A549 (cell line): ENCODE measurements at regions not wholly inside any gene's neighbourhood (a gene's known extent, or its start where the extent isn't known, plus 50 kb on each side); places are given as distances from the start of the nearest gene placed in this dataset.

Experiments
- ATAC-seq, 2 experiments: fragments of 200-7000 bp in 1 of 2; fragments of >200 bp in 1 of 2; cut with Nextera tagmentation in 1 of 2; cut with Tn5 transposase in 1 of 2; 3 replicates each; pipeline versions ENCODE4 v1.8.0 to v1.9.1; 2018 to 2020; ENCODE audit warnings: mild to moderate bottlenecking in 1 of 2, moderate library complexity in 1 of 2
- CTCF ChIA-PET: fragments of 300-600 bp; sonication (Branson Sonifier 250); formaldehyde crosslinking; extraction: SDS; loops from one replicate; lab custom pipeline; 2021; ENCODE audit warnings: antibody characterized with exemption, inconsistent platforms; lab: Yijun Ruan, JAX
- POLR2A ChIA-PET: fragments of 350-600 bp; formaldehyde crosslinking; extraction: SDS; loops from one replicate; lab custom pipeline; 2021; ENCODE audit warnings: antibody characterized with exemption, inconsistent platforms; lab: Yijun Ruan, JAX
- DNase-seq, 2 experiments: peaks; one replicate each; pipeline versions ENCODE4 v3.0.0 to v3.0.0-alpha.2; 2011 to 2016; ENCODE audit warnings: low read depth in 1 of 2, low spot score in 1 of 2
- FAIRE-seq: peaks from 2 replicates; lab custom pipeline; 2011; peaks lifted over from hg19 to GRCh38; lab: Jason Lieb, UNC
- H3K27ac ChIP-seq, 2 experiments: fragments of >200 bp; sonication (Bioruptor Twin); formaldehyde crosslinking; 3 replicates each; pipeline ENCODE4 v1.5.1; 2016 to 2017
- H3K4me1 ChIP-seq: fragments of >200 bp; sonication (Bioruptor Twin); formaldehyde crosslinking; 3 replicates; pipeline ENCODE4 v1.6.1; 2016
- H3K4me2 ChIP-seq: fragments of >200 bp; sonication (Bioruptor Twin); formaldehyde crosslinking; 3 replicates; pipeline ENCODE4 v1.6.1; 2016
- H3K4me3 ChIP-seq: fragments of >200 bp; sonication (Bioruptor Twin); formaldehyde crosslinking; 3 replicates; pipeline ENCODE4 v1.5.1; 2016
- H3K9me3 ChIP-seq: fragments of >200 bp; sonication (Bioruptor Twin); formaldehyde crosslinking; 3 replicates; pipeline ENCODE4 v1.6.1; 2016
- BHLHE40 ChIP-seq: IDR thresholded peaks from 2 replicates; pipeline ENCODE4 v1.6.1; 2012; ENCODE audit warnings: low read depth, low read length, inconsistent platforms
- CBX2 ChIP-seq: fragments of 200-600 bp; sonication (generic); IDR thresholded peaks from 2 replicates; pipeline ENCODE4 v1.6.1; 2016; ENCODE audit warnings: low read depth, mild to moderate bottlenecking, borderline replicate concordance
- CBX8 ChIP-seq: fragments of 200-600 bp; sonication (generic); IDR thresholded peaks from 2 replicates; pipeline ENCODE4 v1.6.1; 2016
- CEBPB ChIP-seq, 2 experiments: fragments of >200 bp in 1 of 2; sonication (Bioruptor Twin) in 1 of 2; formaldehyde crosslinking in 1 of 2; IDR thresholded peaks; 2 replicates each; pipeline ENCODE4 v1.6.1; 2012 to 2016
- EP300 ChIP-seq, 2 experiments: fragments of >200 bp; sonication (Bioruptor Twin); formaldehyde crosslinking; IDR thresholded peaks; 2 replicates in 1 of 2; 3 replicates in 1 of 2; pipeline ENCODE4 v1.6.1; 2016 to 2017
- ESRRA ChIP-seq: fragments of 150-350 bp; IDR thresholded peaks from 2 replicates; pipeline ENCODE4 v1.6.1; 2014; ENCODE audit warnings: mild to moderate bottlenecking, low read length, borderline replicate concordance
- FOSB ChIP-seq: fragments of 250-450 bp; sonication (Bioruptor Pico); IDR thresholded peaks from 2 replicates; pipeline ENCODE4 v1.5.0; 2020; ENCODE audit warnings: mild to moderate bottlenecking, moderate library complexity
- FOXS1 ChIP-seq: fragments of 250-450 bp; sonication (Bioruptor Pico); IDR thresholded peaks from 2 replicates; pipeline ENCODE4 v1.5.0; 2020; ENCODE audit warnings: mild to moderate bottlenecking, moderate library complexity
- HOXA7 ChIP-seq: fragments of 250-450 bp; sonication (Bioruptor Pico); IDR thresholded peaks from 2 replicates; pipeline ENCODE4 v1.5.0; 2020; ENCODE audit warnings: mild to moderate bottlenecking, moderate library complexity
- HOXB13 ChIP-seq: fragments of 250-450 bp; sonication (Bioruptor Pico); IDR thresholded peaks from 2 replicates; pipeline ENCODE4 v1.5.0; 2020; ENCODE audit warnings: low read depth, mild to moderate bottlenecking, moderate library complexity
- KDM1A ChIP-seq: fragments of 200-600 bp; sonication (generic); IDR thresholded peaks from 2 replicates; pipeline ENCODE4 v1.6.1; 2016; ENCODE audit warnings: low read depth, mild to moderate bottlenecking
- KDM5A ChIP-seq: fragments of 200-600 bp; sonication (generic); IDR thresholded peaks from 2 replicates; pipeline ENCODE4 v1.6.1; 2016; ENCODE audit warnings: antibody characterized with exemption, mild to moderate bottlenecking
- MAFK ChIP-seq: fragments of 450-650 bp; IDR thresholded peaks from 2 replicates; pipeline ENCODE4 v1.6.1; 2014; ENCODE audit not compliant: partially characterized antibody
- MYC ChIP-seq: IDR thresholded peaks from 2 replicates; pipeline ENCODE4 v1.6.1; 2012; ENCODE audit warnings: mild to moderate bottlenecking, inconsistent platforms, low read length, improper control_type of control experiment, borderline replicate concordance
- NFE2L2 ChIP-seq: fragments of 150-350 bp; conservative IDR thresholded peaks from 2 replicates; pipeline ENCODE4 v1.6.1; 2014; ENCODE audit warnings: low read length
- PBX3 ChIP-seq: IDR thresholded peaks from 2 replicates; pipeline ENCODE4 v1.6.1; 2012
- PHF8 ChIP-seq: fragments of 200-600 bp; sonication (generic); IDR thresholded peaks from 2 replicates; pipeline ENCODE4 v1.6.1; 2016; ENCODE audit warnings: low read depth, mild to moderate bottlenecking, antibody characterized with exemption, moderate library complexity, borderline replicate concordance
- RAD21 ChIP-seq, 2 experiments: fragments of >200 bp in 1 of 2; sonication (Bioruptor Twin) in 1 of 2; formaldehyde crosslinking in 1 of 2; IDR thresholded peaks in 1 of 2; conservative IDR thresholded peaks in 1 of 2; 2 replicates in 1 of 2; 3 replicates in 1 of 2; pipeline ENCODE4 v1.6.1; 2012 to 2018; ENCODE audit warnings: inconsistent platforms in 1 of 2
- RARB ChIP-seq: fragments of 250-450 bp; sonication (Bioruptor Pico); IDR thresholded peaks from 2 replicates; pipeline ENCODE4 v1.8.0; 2021; ENCODE audit warnings: mild to moderate bottlenecking, moderate library complexity
- RNF2 ChIP-seq: fragments of 200-600 bp; sonication (generic); IDR thresholded peaks from 2 replicates; pipeline ENCODE4 v1.6.1; 2016; ENCODE audit warnings: low read depth, mild to moderate bottlenecking, antibody characterized with exemption, moderate library complexity, borderline replicate concordance
- SMC3 ChIP-seq: fragments of >200 bp; sonication (Bioruptor Twin); formaldehyde crosslinking; IDR thresholded peaks from 3 replicates; pipeline ENCODE4 v1.6.1; 2018; ENCODE audit warnings: inconsistent platforms
- TFCP2L1 ChIP-seq: fragments of 250-450 bp; sonication (Bioruptor Pico); IDR thresholded peaks from 2 replicates; pipeline ENCODE4 v1.5.0; 2021; ENCODE audit warnings: mild to moderate bottlenecking
- TP53 ChIP-seq: fragments of 250-450 bp; sonication (Bioruptor Pico); IDR thresholded peaks from 2 replicates; pipeline ENCODE4 v1.5.0; 2021; ENCODE audit warnings: mild to moderate bottlenecking, moderate library complexity
- ZC3H11A ChIP-seq: fragments of 450-650 bp; IDR thresholded peaks from 2 replicates; pipeline ENCODE4 v1.6.1; 2014; ENCODE audit warnings: antibody characterized with exemption, mild to moderate bottlenecking
- ZFP36 ChIP-seq: fragments of 450-650 bp; IDR thresholded peaks from 2 replicates; pipeline ENCODE4 v1.6.1; 2014; ENCODE audit warnings: borderline replicate concordance; ENCODE audit not compliant: partially characterized antibody
- ZSCAN20 ChIP-seq: fragments of 250-450 bp; sonication (Bioruptor Pico); IDR thresholded peaks from 2 replicates; pipeline ENCODE4 v1.8.0; 2022; ENCODE audit warnings: mild to moderate bottlenecking, moderate library complexity
- WGBS: methylation state at CpG from one replicate; pipeline ENCODE4 v1.1.6; 2017; ENCODE audit errors: missing lambda C conversion rate; 5-methylcytosine and 5-hydroxymethylcytosine counted together
- TF ChIP-seq, protein P1 (sequence below): IDR thresholded peaks from 2 replicates; pipeline ENCODE4 v1.6.1; 2012
- TF ChIP-seq, protein P2 (sequence below): IDR thresholded peaks from 2 replicates; pipeline ENCODE4 v1.6.1; 2012; ENCODE audit warnings: low read depth, borderline replicate concordance

- Histone ChIP-seq H3K27ac (no peak overlapping the region), H3K9me3 (no peaks in the 10 kb centered on the region), H3K4me2 (no peak overlapping the region), H3K4me1 (no peaks in the 10 kb centered on the region)
- FAIRE-seq: no peak
- no peak for DNase-seq
- POLR2A ChIA-PET: no interaction called here
- 8% methylated on average over 5 of the region's 5 CpGs for WGBS
- ATAC-seq: no peak
- no peak for TF ChIP-seq BHLHE40
- no peak for TF ChIP-seq ZC3H11A
- TF ChIP-seq HOXB13: no peak
- TF ChIP-seq CBX2: no peak
- no peak for TF ChIP-seq PBX3
- no peak for TF ChIP-seq EP300 (IDR thresholded peaks at IDR 0.05)
- TF ChIP-seq MAFK: no peak
- no peak for TF ChIP-seq KDM5A
- TF ChIP-seq, all 56 proteins: peak for 0
- CTCF ChIA-PET: no interaction called here
- H3K4me3 ChIP-seq: no peak overlapping the region
These were observed 204.4 kb upstream of the AJAP1 start for GRCh38 chr1:4449972-4450371.

GRCh38 chr1:4452701-4453100, 201.7 kb upstream of the AJAP1 start:
- Histone ChIP-seq H3K4me1 (no peaks in the 10 kb centered on the region), H3K4me3 (no peak overlapping the region), H3K4me2 (no peak overlapping the region), H3K9me3 (peaks cover 4% of the 10 kb centered on the region; the same call in 1 of the 3 replicates), H3K27ac (no peak overlapping the region)
- DNase-seq: no peak
- ChIA-PET CTCF (no interaction called here), POLR2A (no interaction called here)
- TF ChIP-seq TFCP2L1 (CRISPR knock-in tag): no peak
- no peak for TF ChIP-seq SMC3
- no peak for TF ChIP-seq RARB (CRISPR knock-in tag)
- TF ChIP-seq, protein P1, sequence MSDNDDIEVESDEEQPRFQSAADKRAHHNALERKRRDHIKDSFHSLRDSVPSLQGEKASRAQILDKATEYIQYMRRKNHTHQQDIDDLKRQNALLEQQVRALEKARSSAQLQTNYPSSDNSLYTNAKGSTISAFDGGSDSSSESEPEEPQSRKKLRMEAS: no peak
- no peak for TF ChIP-seq ZFP36
- 7% methylated on average over 1 of the region's 1 CpG for WGBS
- ATAC-seq: no peak
- no peak for FAIRE-seq

- no peak for FAIRE-seq
These were observed 194.4 kb upstream of the AJAP1 start for GRCh38 chr1:4460052-4460451.

GRCh38 chr1:4460651-4461050, 193.8 kb upstream of the AJAP1 start:
- TF ChIP-seq ESRRA: no peak
- no peak for TF ChIP-seq TP53 (CRISPR knock-in tag)
- TF ChIP-seq RAD21 (conservative IDR thresholded peaks at IDR 0.05 in 1 of 2, IDR thresholded peaks at IDR 0.05 in 1 of 2): no peak
- no peak for TF ChIP-seq FOXS1
- no peak for TF ChIP-seq NFE2L2
- no peak for TF ChIP-seq PHF8
- TF ChIP-seq TFCP2L1 (CRISPR knock-in tag): no peak
- no peak for TF ChIP-seq RNF2
- no peak for TF ChIP-seq KDM1A
- TF ChIP-seq SMC3: no peak
- TF ChIP-seq CBX8: no peak
- TF ChIP-seq ZSCAN20 (CRISPR knock-in tag): no peak
- no peak for TF ChIP-seq CEBPB (IDR thresholded peaks at IDR 0.05)
- TF ChIP-seq, protein P2, sequence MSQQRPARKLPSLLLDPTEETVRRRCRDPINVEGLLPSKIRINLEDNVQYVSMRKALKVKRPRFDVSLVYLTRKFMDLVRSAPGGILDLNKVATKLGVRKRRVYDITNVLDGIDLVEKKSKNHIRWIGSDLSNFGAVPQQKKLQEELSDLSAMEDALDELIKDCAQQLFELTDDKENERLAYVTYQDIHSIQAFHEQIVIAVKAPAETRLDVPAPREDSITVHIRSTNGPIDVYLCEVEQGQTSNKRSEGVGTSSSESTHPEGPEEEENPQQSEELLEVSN: no peak
- no peak for TF ChIP-seq HOXA7 (CRISPR knock-in tag)
- TF ChIP-seq MYC: no peak
- no peak for TF ChIP-seq BHLHE40
- no peak for ATAC-seq
- FAIRE-seq: no peak
- Histone ChIP-seq H3K9me3 (peaks cover 4% of the 10 kb centered on the region; the same call in 1 of the 3 replicates), H3K27ac (no peak overlapping the region), H3K4me1 (no peaks in the 10 kb centered on the region), H3K4me3 (no peak overlapping the region), H3K4me2 (no peak overlapping the region)
- POLR2A ChIA-PET: no interaction called here
- CTCF ChIA-PET: no interaction called here
- DNase-seq: no peak
- 40% methylated on average over 9 of the region's 14 CpGs for WGBS

More at GRCh38 chr1:4460052-4460451, 194.4 kb upstream of the AJAP1 start:
- 44% methylated on average over 2 of the region's 5 CpGs for WGBS
- TF ChIP-seq FOSB (CRISPR knock-in tag): no peak
- TF ChIP-seq, all 56 proteins: peak for 0
- peaks cover 4% of the 10 kb centered on the region; the same call in 1 of the 3 replicates for H3K9me3 ChIP-seq
- ATAC-seq (no peak), DNase-seq (no peak)
- ChIA-PET CTCF (no interaction called here), POLR2A (no interaction called here)
- H3K4me3 ChIP-seq: no peak overlapping the region
- H3K27ac ChIP-seq: no peak overlapping the region
- H3K4me2 ChIP-seq: no peak overlapping the region
- H3K4me1 ChIP-seq: no peaks in the 10 kb centered on the region
